Neural crest cell (in vitro differentiated cells): ENCODE measurements at regions not wholly inside any gene's neighbourhood (a gene's known extent, or its start where the extent isn't known, plus 50 kb on each side); places are given as distances from the start of the nearest gene placed in this dataset.

ENCODE experiments used
- DNase-seq: peaks from one replicate; pipeline ENCODE4 v3.0.0; 2021; ENCODE audit warnings: low read depth, mixed read lengths, low spot score
- H3K27ac Mint-ChIP-seq: one replicate; pipeline ENCODE4 v1.8.0; 2021; ENCODE audit warnings: mild to moderate bottlenecking, mixed read lengths; ENCODE audit not compliant: unreplicated experiment
- H3K27me3 Mint-ChIP-seq: 2 replicates; pipeline ENCODE4 v1.8.0; 2021; ENCODE audit warnings: low read depth, mild to moderate bottlenecking, mixed read lengths
- H3K36me3 Mint-ChIP-seq: 2 replicates; pipeline ENCODE4 v1.8.0; 2021; ENCODE audit warnings: low read depth, mild to moderate bottlenecking, mixed read lengths
- H3K4me1 Mint-ChIP-seq: 2 replicates; pipeline ENCODE4 v1.8.0; 2021; ENCODE audit warnings: mixed read lengths
- H3K4me3 Mint-ChIP-seq: one replicate; pipeline ENCODE4 v1.8.0; 2021; ENCODE audit warnings: mild to moderate bottlenecking, mixed read lengths
- H3K9me3 Mint-ChIP-seq: 2 replicates; pipeline ENCODE4 v1.8.0; 2021; ENCODE audit warnings: mixed read lengths
- CTCF ChIP-seq: fragments of 200-600 bp; sonication (generic); conservative IDR thresholded peaks from 2 replicates; pipeline ENCODE4 v1.5.0; 2021; ENCODE audit warnings: antibody characterized with exemption, mild to moderate bottlenecking

- TF ChIP-seq CTCF = no peak
- H3K4me1 Mint-ChIP-seq = peaks cover 25% of the 10 kb centered on the region
- no peaks in the 10 kb centered on the region for H3K9me3 Mint-ChIP-seq
- no peaks in the 10 kb centered on the region for H3K36me3 Mint-ChIP-seq
- no peak overlapping the region for H3K27ac Mint-ChIP-seq
- H3K27me3 Mint-ChIP-seq = no peaks in the 10 kb centered on the region
- H3K4me3 Mint-ChIP-seq = no peak overlapping the region
- no peak for DNase-seq
Measured at GRCh38 chr14:76708771-76709170, 52.5 kb upstream of the VASH1 start.

DNA sequence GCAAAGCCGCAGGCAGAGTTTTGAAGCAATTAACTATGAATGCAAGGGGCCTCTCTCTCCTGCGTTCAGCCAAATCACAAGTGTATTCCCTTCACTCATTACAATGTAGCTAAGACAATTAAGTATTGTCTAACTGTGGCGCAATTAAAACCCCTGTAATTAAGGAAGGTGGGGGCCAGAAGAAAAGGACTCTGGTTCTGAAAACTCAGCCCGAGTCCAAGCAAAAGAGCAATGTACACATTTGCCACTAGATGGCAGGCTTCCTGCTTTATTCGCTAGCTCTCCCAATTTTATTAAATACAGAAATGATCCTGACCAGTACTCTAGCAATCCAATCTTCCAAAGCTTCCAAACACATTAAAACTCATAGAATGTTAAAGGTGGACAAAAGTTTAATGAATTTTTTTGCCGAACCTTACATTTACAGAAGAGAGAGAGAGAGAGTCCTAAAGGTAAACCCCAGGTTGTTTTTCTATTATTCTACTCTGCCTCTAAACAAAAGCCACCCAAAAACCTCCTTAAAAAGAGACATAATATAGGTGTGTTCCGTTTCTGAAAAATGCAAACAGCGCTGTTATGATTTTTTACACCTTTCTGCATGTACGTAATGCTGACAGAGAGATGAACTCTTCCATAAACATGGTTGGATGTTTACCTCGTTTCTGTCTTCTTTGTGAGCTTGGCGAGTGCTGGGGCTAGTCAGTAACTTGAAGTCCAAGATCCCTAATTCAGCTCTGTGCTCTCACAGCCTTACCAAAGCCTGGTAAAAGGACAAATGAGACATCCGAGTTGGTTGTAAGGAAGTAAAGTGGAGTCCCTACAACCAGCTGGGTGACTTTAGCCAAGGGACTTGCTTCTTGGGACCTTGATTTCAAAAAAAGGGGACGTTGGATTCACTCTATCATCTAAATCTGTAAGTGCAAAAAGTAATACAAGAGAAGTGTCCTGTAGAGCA, 50.9 kb upstream of the VASH1 start:
- peak; percentile 80 for TF ChIP-seq CTCF
- peak; percentile 38 for DNase-seq
- H3K4me1 Mint-ChIP-seq = peaks cover 26% of the 10 kb centered on the region
- peak overlapping the region; percentile 46 for H3K27ac Mint-ChIP-seq
- H3K36me3 Mint-ChIP-seq = no peaks in the 10 kb centered on the region
- H3K27me3 Mint-ChIP-seq = no peaks in the 10 kb centered on the region
- H3K4me3 Mint-ChIP-seq = no peak overlapping the region
- H3K9me3 Mint-ChIP-seq = peaks cover under 1% of the 10 kb centered on the region
